K562 (cell line): ENCODE measurements at regions not wholly inside any gene's neighbourhood (a gene's known extent, or its start where the extent isn't known, plus 50 kb on each side); places are given as distances from the start of the nearest gene placed in this dataset.

Source experiments
- ARHGAP35 ChIP-seq: fragments of 450-650 bp; IDR thresholded peaks from 2 replicates; pipeline ENCODE4 v1.6.1; 2018; ENCODE audit not compliant: partially characterized antibody
- CREBBP ChIP-seq: IDR thresholded peaks from one replicate; pipeline ENCODE4 v1.6.1; 2012; ENCODE audit warnings: low read depth, mild to moderate bottlenecking, control low read depth, inconsistent platforms, low read length
- ELF2 ChIP-seq: fragments of 250-450 bp; sonication (Bioruptor Pico); IDR thresholded peaks from 2 replicates; pipeline ENCODE4 v1.5.0; 2021; ENCODE audit warnings: mild to moderate bottlenecking
- KDM4B ChIP-seq, 2 experiments: fragments of 450-650 bp in 1 of 2; sonication (generic) in 1 of 2; IDR thresholded peaks; 2 replicates each; pipeline ENCODE4 v1.6.1; 2016 to 2017; ENCODE audit warnings: borderline replicate concordance in 2 of 2, antibody characterized with exemption in 1 of 2, low read depth in 1 of 2, mild to moderate bottlenecking in 1 of 2
- PHB ChIP-seq: fragments of 250-450 bp; sonication (Bioruptor Pico); IDR thresholded peaks from 2 replicates; pipeline ENCODE4 v1.5.0; 2021
- RBM15 ChIP-seq: fragments of 200-400 bp; formaldehyde crosslinking; IDR thresholded peaks from 2 replicates; pipeline ENCODE4 v1.6.1; 2018; ENCODE audit warnings: mild to moderate bottlenecking, low read length, moderate library complexity; ENCODE audit not compliant: insufficient read depth
- SIRT6 ChIP-seq: IDR thresholded peaks from one replicate; pipeline ENCODE4 v1.6.1; 2012; ENCODE audit warnings: low read depth, mild to moderate bottlenecking, control low read depth, inconsistent platforms, low read length, moderate library complexity
- THRA ChIP-seq: fragments of 450-650 bp; IDR thresholded peaks from 2 replicates; pipeline ENCODE4 v1.6.1; 2017; ENCODE audit warnings: mild to moderate bottlenecking, moderate library complexity
- ZNF121 ChIP-seq: sonication (generic); formaldehyde crosslinking; conservative IDR thresholded peaks from 2 replicates; pipeline ENCODE4 v1.8.0; 2022; ENCODE audit warnings: missing genetic modification reagents
- ZNF324 ChIP-seq: fragments of 250-450 bp; sonication (Bioruptor Pico); IDR thresholded peaks from 2 replicates; pipeline ENCODE4 v1.4.0; 2020; ENCODE audit warnings: mild to moderate bottlenecking
- TF ChIP-seq, protein P1 (sequence below): fragments of 450-650 bp; IDR thresholded peaks from 2 replicates; pipeline ENCODE4 v1.6.1; 2017; ENCODE audit warnings: antibody characterized with exemption, mild to moderate bottlenecking

- TF ChIP-seq, protein P1, sequence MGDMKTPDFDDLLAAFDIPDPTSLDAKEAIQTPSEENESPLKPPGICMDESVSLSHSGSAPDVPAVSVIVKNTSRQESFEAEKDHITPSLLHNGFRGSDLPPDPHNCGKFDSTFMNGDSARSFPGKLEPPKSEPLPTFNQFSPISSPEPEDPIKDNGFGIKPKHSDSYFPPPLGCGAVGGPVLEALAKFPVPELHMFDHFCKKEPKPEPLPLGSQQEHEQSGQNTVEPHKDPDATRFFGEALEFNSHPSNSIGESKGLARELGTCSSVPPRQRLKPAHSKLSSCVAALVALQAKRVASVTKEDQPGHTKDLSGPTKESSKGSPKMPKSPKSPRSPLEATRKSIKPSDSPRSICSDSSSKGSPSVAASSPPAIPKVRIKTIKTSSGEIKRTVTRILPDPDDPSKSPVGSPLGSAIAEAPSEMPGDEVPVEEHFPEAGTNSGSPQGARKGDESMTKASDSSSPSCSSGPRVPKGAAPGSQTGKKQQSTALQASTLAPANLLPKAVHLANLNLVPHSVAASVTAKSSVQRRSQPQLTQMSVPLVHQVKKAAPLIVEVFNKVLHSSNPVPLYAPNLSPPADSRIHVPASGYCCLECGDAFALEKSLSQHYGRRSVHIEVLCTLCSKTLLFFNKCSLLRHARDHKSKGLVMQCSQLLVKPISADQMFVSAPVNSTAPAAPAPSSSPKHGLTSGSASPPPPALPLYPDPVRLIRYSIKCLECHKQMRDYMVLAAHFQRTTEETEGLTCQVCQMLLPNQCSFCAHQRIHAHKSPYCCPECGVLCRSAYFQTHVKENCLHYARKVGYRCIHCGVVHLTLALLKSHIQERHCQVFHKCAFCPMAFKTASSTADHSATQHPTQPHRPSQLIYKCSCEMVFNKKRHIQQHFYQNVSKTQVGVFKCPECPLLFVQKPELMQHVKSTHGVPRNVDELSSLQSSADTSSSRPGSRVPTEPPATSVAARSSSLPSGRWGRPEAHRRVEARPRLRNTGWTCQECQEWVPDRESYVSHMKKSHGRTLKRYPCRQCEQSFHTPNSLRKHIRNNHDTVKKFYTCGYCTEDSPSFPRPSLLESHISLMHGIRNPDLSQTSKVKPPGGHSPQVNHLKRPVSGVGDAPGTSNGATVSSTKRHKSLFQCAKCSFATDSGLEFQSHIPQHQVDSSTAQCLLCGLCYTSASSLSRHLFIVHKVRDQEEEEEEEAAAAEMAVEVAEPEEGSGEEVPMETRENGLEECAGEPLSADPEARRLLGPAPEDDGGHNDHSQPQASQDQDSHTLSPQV = no peak
- TF ChIP-seq KDM4B (IDR thresholded peaks at IDR 0.05; ENCODE audit: borderline replicate concordance in 2 of 2, low read depth in 1 of 2) (no peak), ARHGAP35 (no peak), ZNF324 (CRISPR knock-in tag) (no peak), PHB (CRISPR knock-in tag) (no peak), CREBBP (no peak), ZNF121 (no peak), ELF2 (no peak), THRA (no peak), SIRT6 (no peak), RBM15 (no peak)
These were observed 97.4 kb downstream of the RIPK4 start (continued) for GRCh38 chr21:41669533-41669830.
